ENCODE measurements at regions not wholly inside any gene's neighbourhood (a gene's known extent, or its start where the extent isn't known, plus 50 kb on each side); places are given as distances from the start of the nearest gene placed in this dataset.

DNA sequence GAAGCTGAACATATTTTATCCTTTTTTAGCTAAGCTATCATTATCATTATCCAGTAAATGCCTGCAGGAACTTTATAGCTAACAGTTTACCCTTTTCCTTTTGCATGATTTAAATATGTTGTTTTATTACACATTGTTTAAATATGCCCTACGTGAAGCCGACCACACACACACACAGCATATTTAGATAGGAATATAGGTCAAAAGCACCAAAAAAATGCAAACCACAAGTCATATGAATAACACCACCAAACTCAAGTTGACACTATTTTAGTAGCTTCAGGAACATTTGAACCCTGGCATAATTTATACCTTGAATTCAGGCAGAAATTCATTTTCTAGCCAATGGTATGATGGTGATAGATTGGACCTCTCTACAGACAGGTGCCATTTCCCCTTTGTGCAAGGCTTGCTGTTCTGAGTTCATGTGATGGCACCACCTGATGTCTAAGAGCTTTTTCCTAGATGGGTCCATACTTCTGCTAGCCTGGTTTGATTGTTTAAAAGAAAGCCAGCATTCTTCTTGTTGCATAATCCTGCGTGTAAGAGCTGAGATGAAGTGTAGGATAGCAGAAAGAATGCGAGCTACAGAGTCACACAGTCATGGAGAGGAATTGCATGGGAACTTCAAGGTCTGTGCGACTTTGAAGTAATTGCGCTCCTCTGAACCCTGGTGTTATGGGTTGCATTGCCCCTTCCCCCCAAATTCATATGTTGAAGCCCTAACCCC, 454.8 kb upstream of the SOX5 start:
- no peak for TF ChIP-seq CREB1 (IDR thresholded peaks at IDR 0.05; ENCODE audit: low read depth)
- TF ChIP-seq EGR1 (IDR thresholded peaks at IDR 0.05): no peak
- no peak for TF ChIP-seq TAF1 (IDR thresholded peaks at IDR 0.05; ENCODE audit: low read depth)
- no peak for TF ChIP-seq ZBTB7A (IDR thresholded peaks at IDR 0.05; ENCODE audit: low read depth)
- no peak for TF ChIP-seq RAD21 (IDR thresholded peaks at IDR 0.05; ENCODE audit: low read depth)
- TF ChIP-seq EP300 (IDR thresholded peaks at IDR 0.05; ENCODE audit: borderline replicate concordance): no peak
- TF ChIP-seq NFIC (IDR thresholded peaks at IDR 0.05): no peak
- TF ChIP-seq, protein P1, sequence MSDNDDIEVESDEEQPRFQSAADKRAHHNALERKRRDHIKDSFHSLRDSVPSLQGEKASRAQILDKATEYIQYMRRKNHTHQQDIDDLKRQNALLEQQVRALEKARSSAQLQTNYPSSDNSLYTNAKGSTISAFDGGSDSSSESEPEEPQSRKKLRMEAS (IDR thresholded peaks at IDR 0.05): no peak
- no peak for TF ChIP-seq CEBPB (IDR thresholded peaks at IDR 0.05)

All from Ishikawa (cell line).